ENCODE measurements at regions not wholly inside any gene's neighbourhood (a gene's known extent, or its start where the extent isn't known, plus 50 kb on each side); places are given as distances from the start of the nearest gene placed in this dataset.

- TF ChIP-seq REST (IDR thresholded peaks at IDR 0.05; ENCODE audit: insufficient read depth in 1 of 2, low read depth in 2 of 2, low read length in 1 of 2) (no peak), CTCF (IDR thresholded peaks at IDR 0.05) (no peak), POLR2AphosphoS5 (IDR thresholded peaks at IDR 0.05; ENCODE audit: low read depth, low read length) (no peak), SIN3A (IDR thresholded peaks at IDR 0.05; ENCODE audit: borderline replicate concordance, insufficient read depth, low read depth, low read length) (no peak)
Observed at GRCh38 chr11:115119146-115119545, 385.1 kb downstream of the CADM1 start.

All from Panc1 (cell line).